Astrocyte of the spinal cord (primary cell): ENCODE measurements at regions not wholly inside any gene's neighbourhood (a gene's known extent, or its start where the extent isn't known, plus 50 kb on each side); places are given as distances from the start of the nearest gene placed in this dataset.

Experiments
- DNase-seq: peaks from one replicate; pipeline ENCODE4 v3.0.0; 2011; ENCODE audit warnings: low read depth, low spot score
- H3K4me3 ChIP-seq: 2 replicates; pipeline ENCODE4 v1.5.1; 2011; ENCODE audit warnings: low read depth, mild to moderate bottlenecking, low read length, moderate library complexity
- in situ Hi-C: cut with HindIII; loops from 2 replicates; pipeline ENCODE4 v1.10.0; 2017; ENCODE audit warnings: low sequenced_read_pairs
- TF ChIP-seq, protein P1 (sequence below): IDR thresholded peaks from 2 replicates; pipeline ENCODE4 v1.5.1; 2012; ENCODE audit warnings: low read depth, mild to moderate bottlenecking, low read length, inconsistent platforms

- TF ChIP-seq, protein P1, sequence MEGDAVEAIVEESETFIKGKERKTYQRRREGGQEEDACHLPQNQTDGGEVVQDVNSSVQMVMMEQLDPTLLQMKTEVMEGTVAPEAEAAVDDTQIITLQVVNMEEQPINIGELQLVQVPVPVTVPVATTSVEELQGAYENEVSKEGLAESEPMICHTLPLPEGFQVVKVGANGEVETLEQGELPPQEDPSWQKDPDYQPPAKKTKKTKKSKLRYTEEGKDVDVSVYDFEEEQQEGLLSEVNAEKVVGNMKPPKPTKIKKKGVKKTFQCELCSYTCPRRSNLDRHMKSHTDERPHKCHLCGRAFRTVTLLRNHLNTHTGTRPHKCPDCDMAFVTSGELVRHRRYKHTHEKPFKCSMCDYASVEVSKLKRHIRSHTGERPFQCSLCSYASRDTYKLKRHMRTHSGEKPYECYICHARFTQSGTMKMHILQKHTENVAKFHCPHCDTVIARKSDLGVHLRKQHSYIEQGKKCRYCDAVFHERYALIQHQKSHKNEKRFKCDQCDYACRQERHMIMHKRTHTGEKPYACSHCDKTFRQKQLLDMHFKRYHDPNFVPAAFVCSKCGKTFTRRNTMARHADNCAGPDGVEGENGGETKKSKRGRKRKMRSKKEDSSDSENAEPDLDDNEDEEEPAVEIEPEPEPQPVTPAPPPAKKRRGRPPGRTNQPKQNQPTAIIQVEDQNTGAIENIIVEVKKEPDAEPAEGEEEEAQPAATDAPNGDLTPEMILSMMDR: no peak
- in situ Hi-C loops: no loop called here
- DNase-seq: no peak
- no peak overlapping the region for H3K4me3 ChIP-seq
These were observed 503.1 kb downstream of the MCTP2 start for GRCh38 chr15:94734460-94734859.

DNA sequence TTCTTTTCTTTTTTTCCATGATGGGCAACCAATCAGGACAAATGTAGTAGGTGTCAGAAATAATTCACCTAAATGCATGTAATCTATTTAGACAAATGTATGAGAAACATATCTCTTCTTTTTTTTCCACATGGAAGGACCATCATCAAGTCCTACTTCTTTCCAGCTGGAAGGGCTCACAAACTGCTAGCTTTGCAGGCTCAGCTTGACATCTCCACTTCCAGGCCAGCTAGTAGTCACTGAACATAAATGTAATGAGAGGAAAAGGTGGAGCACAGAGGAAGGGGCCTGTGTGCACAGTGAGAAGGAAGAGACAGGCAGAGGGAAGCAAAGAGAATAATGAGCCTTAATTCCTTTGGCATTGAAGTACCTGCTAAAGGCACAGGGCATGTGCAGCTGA is 504.9 kb downstream of the MCTP2 start:
- no peak overlapping the region for H3K4me3 ChIP-seq
- in situ Hi-C loops: no loop called here
- TF ChIP-seq, protein P1: no peak
- no peak for DNase-seq

GRCh38 chr15:94739639-94740038 is 508.3 kb downstream of the MCTP2 start:
- DNase-seq: no peak
- no peak overlapping the region for H3K4me3 ChIP-seq
- in situ Hi-C loops: no loop called here
- TF ChIP-seq, protein P1: no peak

- DNase-seq: no peak
- no peak overlapping the region for H3K4me3 ChIP-seq
- TF ChIP-seq, protein P1: no peak
- in situ Hi-C loops: no loop called here
These were observed 509.1 kb downstream of the MCTP2 start for GRCh38 chr15:94740469-94740868.

GRCh38 chr15:94743668-94744067 is 512.3 kb downstream of the MCTP2 start:
- in situ Hi-C loops: no loop called here
- TF ChIP-seq, protein P1: no peak
- no peak overlapping the region for H3K4me3 ChIP-seq
- DNase-seq: no peak

DNA sequence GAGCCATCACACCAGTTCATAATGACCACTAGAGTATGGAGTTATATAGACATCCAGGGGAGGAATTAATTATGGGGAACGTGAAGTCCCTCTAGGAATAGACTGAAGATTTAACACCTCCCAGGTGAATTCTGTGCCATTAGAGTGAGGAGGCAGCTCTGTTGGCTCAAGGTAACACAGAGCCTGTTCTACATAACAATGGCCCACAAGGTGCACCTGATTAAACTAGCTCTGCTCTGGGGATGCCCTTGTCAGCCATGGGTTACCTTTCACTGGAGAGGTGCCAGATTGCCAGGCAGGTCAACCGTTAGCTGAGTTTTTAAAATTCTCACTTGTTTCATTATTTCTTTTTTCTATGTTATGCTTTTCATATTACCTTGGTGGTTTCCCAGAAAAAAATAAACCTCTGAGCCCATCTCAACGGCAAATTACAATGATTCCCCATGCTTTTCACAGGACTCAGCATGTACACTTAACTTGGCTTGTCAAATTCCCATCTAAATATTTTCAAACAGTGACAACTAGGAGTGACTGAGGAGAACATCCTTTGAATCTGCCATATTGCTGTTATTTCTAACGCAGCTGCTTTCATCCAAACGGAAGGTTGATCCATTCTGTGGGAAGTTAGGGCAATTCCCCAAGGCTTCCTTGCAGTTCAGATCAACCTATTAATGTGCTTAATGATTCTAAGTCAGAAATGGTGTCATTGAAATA is 512.9 kb downstream of the MCTP2 start:
- DNase-seq: no peak
- TF ChIP-seq, protein P1: no peak
- H3K4me3 ChIP-seq: no peak overlapping the region
- in situ Hi-C loops: no loop called here
